ENCODE measurements at regions not wholly inside any gene's neighbourhood (a gene's known extent, or its start where the extent isn't known, plus 50 kb on each side); places are given as distances from the start of the nearest gene placed in this dataset.

DNA sequence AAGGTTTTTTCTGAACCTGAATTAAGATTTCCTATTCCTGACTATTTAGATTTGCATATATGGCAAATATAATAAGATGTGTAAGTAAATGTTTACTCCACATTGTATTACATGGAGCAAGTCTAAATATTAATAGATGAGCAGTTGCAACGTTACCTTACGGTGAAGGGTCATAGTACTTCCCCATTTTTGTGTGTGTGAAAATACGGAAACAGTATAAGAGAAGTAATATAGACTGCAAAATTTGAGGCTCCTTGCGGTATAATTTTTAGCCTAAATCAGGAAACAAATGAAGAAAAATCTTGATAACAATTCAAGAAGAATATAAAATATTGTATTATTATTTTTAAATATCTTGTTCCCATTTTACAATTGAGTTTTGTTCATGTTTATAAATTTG lies 434.2 kb downstream of the GRB14 start:
- Histone ChIP-seq H3K27me3 (no peaks in the 10 kb centered on the region), H3K27ac (no peak overlapping the region), H3K9me3 (no peaks in the 10 kb centered on the region), H3K36me3 (no peaks in the 10 kb centered on the region), H3K4me1 (no peaks in the 10 kb centered on the region), H3K4me3 (no peak overlapping the region)
- TF ChIP-seq, protein P1, sequence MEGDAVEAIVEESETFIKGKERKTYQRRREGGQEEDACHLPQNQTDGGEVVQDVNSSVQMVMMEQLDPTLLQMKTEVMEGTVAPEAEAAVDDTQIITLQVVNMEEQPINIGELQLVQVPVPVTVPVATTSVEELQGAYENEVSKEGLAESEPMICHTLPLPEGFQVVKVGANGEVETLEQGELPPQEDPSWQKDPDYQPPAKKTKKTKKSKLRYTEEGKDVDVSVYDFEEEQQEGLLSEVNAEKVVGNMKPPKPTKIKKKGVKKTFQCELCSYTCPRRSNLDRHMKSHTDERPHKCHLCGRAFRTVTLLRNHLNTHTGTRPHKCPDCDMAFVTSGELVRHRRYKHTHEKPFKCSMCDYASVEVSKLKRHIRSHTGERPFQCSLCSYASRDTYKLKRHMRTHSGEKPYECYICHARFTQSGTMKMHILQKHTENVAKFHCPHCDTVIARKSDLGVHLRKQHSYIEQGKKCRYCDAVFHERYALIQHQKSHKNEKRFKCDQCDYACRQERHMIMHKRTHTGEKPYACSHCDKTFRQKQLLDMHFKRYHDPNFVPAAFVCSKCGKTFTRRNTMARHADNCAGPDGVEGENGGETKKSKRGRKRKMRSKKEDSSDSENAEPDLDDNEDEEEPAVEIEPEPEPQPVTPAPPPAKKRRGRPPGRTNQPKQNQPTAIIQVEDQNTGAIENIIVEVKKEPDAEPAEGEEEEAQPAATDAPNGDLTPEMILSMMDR (IDR thresholded peaks at IDR 0.05) = no peak
- no peak for TF ChIP-seq POLR2A (IDR thresholded peaks at IDR 0.05)
- intact Hi-C loops (cut with DNase I; ENCODE audit: low total_unique reads) = no loop called here
- DNase-seq = no peak

DNA sequence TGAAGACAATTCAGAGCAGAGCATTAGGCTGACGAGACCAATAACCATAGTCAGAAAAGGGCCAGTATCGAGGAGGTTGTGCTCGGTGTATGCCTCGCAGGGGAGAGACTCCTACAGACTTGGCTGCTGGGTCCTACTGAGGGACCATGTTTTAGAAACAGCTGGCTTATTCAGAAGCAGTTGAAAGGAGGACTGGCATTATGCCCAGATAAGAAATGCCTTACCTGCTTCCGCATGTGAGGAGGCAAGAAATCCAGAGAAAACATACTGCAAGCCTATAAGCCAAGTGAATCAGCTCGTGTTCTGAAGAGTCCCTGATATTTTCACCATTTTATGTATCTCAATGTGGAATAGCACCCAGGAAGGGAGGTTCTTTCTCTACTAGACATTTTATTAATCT lies 434.7 kb downstream of the GRB14 start:
- Histone ChIP-seq H3K27ac (no peak overlapping the region), H3K4me1 (no peaks in the 10 kb centered on the region), H3K4me3 (no peak overlapping the region), H3K9me3 (no peaks in the 10 kb centered on the region), H3K36me3 (no peaks in the 10 kb centered on the region), H3K27me3 (no peaks in the 10 kb centered on the region)
- TF ChIP-seq, protein P1 (IDR thresholded peaks at IDR 0.05) = no peak
- no peak for TF ChIP-seq POLR2A (IDR thresholded peaks at IDR 0.05)
- intact Hi-C loops (cut with DNase I; ENCODE audit: low total_unique reads) = no loop called here
- no peak for DNase-seq

DNA sequence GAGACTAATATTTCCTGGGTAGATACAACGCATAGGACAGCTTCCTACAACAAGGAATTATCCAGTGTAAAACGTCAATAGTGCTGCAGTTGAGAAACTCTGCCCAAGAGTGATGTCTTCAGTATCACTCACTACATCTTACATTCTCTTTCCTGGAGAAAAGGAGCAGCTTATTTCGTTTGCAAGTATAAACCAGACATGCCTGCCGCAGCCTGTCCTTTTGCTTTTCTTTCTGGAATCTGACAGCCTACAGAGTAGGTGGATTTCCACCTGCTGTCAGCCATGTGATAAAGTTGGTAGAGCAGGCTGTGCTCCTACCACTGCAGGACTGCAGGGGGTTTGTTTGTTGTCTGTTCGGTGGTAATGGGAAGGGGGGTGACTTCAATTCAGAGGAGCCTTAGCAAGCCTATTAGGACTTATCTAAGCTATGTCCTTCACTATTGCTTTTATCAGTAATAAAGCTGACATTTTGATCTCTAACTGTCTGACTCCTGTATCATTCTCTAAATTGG lies 439.1 kb downstream of the GRB14 start:
- no peak overlapping the region for H3K27ac ChIP-seq
- H3K27me3 ChIP-seq = no peaks in the 10 kb centered on the region
- no peaks in the 10 kb centered on the region for H3K4me1 ChIP-seq
- intact Hi-C loops (cut with DNase I; ENCODE audit: low total_unique reads) = no loop called here
- TF ChIP-seq, protein P1 (IDR thresholded peaks at IDR 0.05) = no peak
- TF ChIP-seq POLR2A (IDR thresholded peaks at IDR 0.05) = no peak
- no peaks in the 10 kb centered on the region for H3K36me3 ChIP-seq
- DNase-seq = no peak
- H3K9me3 ChIP-seq = no peaks in the 10 kb centered on the region
- no peak overlapping the region for H3K4me3 ChIP-seq

DNA sequence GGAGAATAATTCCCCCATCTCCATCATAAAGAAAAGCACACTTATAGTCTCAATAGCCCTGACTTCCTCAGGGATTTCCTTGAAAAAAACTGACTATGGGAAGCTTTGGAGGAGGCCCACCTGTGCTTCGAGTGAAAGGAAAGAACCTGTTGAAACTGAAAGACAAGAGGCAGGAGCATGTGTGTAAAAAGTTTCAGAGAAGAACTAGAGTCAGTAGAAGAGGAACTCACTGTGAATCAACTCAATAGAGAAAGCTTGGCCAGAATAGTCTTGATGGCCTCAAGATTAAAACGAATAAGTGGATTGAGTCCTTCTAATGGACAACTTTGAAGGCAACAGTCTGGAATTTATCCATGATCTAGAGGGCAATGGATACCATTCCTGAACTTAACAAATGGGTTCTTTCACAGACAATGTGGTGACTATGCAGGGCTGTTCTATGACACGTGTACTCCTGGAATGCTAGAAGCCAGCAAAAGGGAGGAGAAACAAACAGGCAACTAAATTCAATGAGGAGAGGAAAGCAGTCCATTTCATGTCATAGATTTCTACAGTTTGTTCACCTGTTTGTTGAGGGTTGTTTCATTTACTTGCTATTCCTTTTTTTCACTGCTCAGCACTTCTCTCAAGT lies 442.3 kb downstream of the GRB14 start:
- no peak for DNase-seq
- no peaks in the 10 kb centered on the region for H3K27me3 ChIP-seq
- TF ChIP-seq, protein P1 (IDR thresholded peaks at IDR 0.05) = no peak
- TF ChIP-seq POLR2A (IDR thresholded peaks at IDR 0.05) = no peak
- H3K27ac ChIP-seq = no peak overlapping the region
- H3K4me3 ChIP-seq = no peak overlapping the region
- no peaks in the 10 kb centered on the region for H3K4me1 ChIP-seq
- intact Hi-C loops (cut with DNase I; ENCODE audit: low total_unique reads) = no loop called here
- no peaks in the 10 kb centered on the region for H3K9me3 ChIP-seq
- no peaks in the 10 kb centered on the region for H3K36me3 ChIP-seq

DNA sequence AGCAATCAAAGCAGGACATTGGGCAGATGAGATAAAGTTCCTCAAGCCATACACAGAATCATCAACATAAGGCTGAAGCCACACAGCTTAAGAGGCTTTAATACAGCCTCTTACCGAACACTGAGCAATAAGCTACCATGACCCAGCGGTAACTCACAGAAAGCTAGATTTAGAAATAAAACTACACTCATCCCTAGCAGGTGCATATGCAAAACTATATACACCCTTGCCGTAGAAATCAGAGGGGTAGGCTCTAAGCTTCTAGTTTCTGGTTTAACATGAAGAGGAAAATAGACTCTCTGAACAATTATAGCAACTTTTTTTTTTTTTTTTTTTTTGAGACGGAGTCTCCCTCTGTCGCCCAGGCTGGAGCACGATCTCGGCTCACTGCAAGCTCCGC lies 428.8 kb upstream of the FIGN start:
- H3K9me3 ChIP-seq = no peaks in the 10 kb centered on the region
- no peak overlapping the region for H3K4me3 ChIP-seq
- DNase-seq = no peak
- H3K36me3 ChIP-seq = no peaks in the 10 kb centered on the region
- H3K27ac ChIP-seq = no peak overlapping the region
- H3K27me3 ChIP-seq = no peaks in the 10 kb centered on the region
- intact Hi-C loops (cut with DNase I; ENCODE audit: low total_unique reads) = no loop called here
- no peaks in the 10 kb centered on the region for H3K4me1 ChIP-seq
- TF ChIP-seq, protein P1 (IDR thresholded peaks at IDR 0.05) = no peak
- TF ChIP-seq POLR2A (IDR thresholded peaks at IDR 0.05) = no peak
